Endothelial cell of umbilical vein (primary cell): ENCODE measurements at regions not wholly inside any gene's neighbourhood (a gene's known extent, or its start where the extent isn't known, plus 50 kb on each side); places are given as distances from the start of the nearest gene placed in this dataset.

Experiments
- CTCF ChIP-seq, 2 donors: IDR thresholded peaks; 1 replicate in 1 of 2; 2 replicates in 1 of 2; pipeline ENCODE4 v1.5.1; 2011; ENCODE audit warnings: low read length in 2 of 2, mild to moderate bottlenecking in 2 of 2, moderate library complexity in 2 of 2, control low read depth in 1 of 2, inconsistent platforms in 1 of 2, low read depth in 1 of 2; ENCODE audit not compliant: insufficient read depth in 1 of 2; ENCODE audit errors: extremely low read depth in 1 of 2
- FOS ChIP-seq: IDR thresholded peaks from 2 replicates; pipeline ENCODE4 v1.6.1; 2011; ENCODE audit warnings: mild to moderate bottlenecking, low read length, moderate library complexity, borderline replicate concordance; ENCODE audit not compliant: insufficient read depth
- JUN ChIP-seq: IDR thresholded peaks from 2 replicates; pipeline ENCODE4 v1.6.1; 2011; ENCODE audit warnings: borderline replicate concordance, low read depth; ENCODE audit not compliant: insufficient read length, insufficient read depth
- MYC ChIP-seq: IDR thresholded peaks from one replicate; pipeline ENCODE4 v1.6.1; 2011; ENCODE audit warnings: mild to moderate bottlenecking, low read depth, low read length
- POLR2A ChIP-seq: IDR thresholded peaks from 2 replicates; pipeline ENCODE4 v1.6.1; 2012; ENCODE audit warnings: low read depth, mild to moderate bottlenecking, control low read depth, low read length
- POLR2AphosphoS5 ChIP-seq: IDR thresholded peaks from 2 replicates; pipeline ENCODE4 v1.6.1; 2012; ENCODE audit warnings: low read depth, mild to moderate bottlenecking, control low read depth, low read length, moderate library complexity; ENCODE audit not compliant: insufficient read depth
- TF ChIP-seq, protein P1 (sequence below): IDR thresholded peaks from 2 replicates; pipeline ENCODE4 v1.6.1; 2011; ENCODE audit not compliant: insufficient read depth, insufficient read length

DNA sequence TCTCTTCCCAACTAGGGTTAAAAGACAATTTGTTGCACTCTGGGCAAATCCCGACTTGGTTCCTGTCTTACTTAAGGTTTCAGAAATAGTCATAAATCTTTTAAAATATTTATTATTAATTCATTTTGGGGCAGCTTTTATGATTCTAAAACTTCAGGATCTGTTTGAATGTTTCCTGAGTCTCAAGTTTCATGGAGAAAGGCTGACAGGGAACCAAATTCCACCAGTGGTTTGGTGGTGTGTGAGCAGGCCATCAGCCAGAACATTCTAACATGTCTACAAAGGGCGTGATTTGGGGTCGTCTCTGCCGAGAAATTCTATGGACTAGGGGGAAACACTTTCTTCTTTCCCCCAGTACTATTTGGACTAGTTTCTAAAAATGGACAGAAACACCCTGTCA lies 366.4 kb downstream of the ZNF521 start:
- TF ChIP-seq FOS = no peak
- no peak for TF ChIP-seq MYC
- TF ChIP-seq POLR2A = no peak
- TF ChIP-seq CTCF (IDR thresholded peaks at IDR 0.05; ENCODE audit: extremely low read depth in 1 of 2, insufficient read depth in 1 of 2, low read depth in 1 of 2, low read length in 2 of 2) = no peak
- TF ChIP-seq, protein P1, sequence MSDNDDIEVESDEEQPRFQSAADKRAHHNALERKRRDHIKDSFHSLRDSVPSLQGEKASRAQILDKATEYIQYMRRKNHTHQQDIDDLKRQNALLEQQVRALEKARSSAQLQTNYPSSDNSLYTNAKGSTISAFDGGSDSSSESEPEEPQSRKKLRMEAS = no peak
- TF ChIP-seq POLR2AphosphoS5 = no peak
- TF ChIP-seq JUN = no peak
